H1 (cell line): ENCODE measurements at regions not wholly inside any gene's neighbourhood (a gene's known extent, or its start where the extent isn't known, plus 50 kb on each side); places are given as distances from the start of the nearest gene placed in this dataset.

Experiments used
- ATF2 ChIP-seq: IDR thresholded peaks from 2 replicates; pipeline ENCODE4 v1.6.1; 2012; ENCODE audit warnings: low read length, inconsistent platforms
- ATF3 ChIP-seq: IDR thresholded peaks from 2 replicates; pipeline ENCODE4 v1.6.1; 2011; ENCODE audit warnings: low read depth, mild to moderate bottlenecking, low read length; ENCODE audit not compliant: insufficient read depth
- BACH1 ChIP-seq: IDR thresholded peaks from 2 replicates; pipeline ENCODE4 v1.6.1; 2012; ENCODE audit warnings: low read length, improper control_type of control experiment
- CBX8 ChIP-seq: fragments of 300-800, 300-1000 bp; sonication (generic); IDR thresholded peaks from 2 replicates; pipeline ENCODE4 v1.7.1; 2016; ENCODE audit warnings: low read depth, low read length, borderline replicate concordance
- CHD7 ChIP-seq: fragments of 300-600 bp; sonication (generic); IDR thresholded peaks from 2 replicates; pipeline ENCODE4 v1.7.1; 2012; ENCODE audit warnings: low read length, moderate library complexity, mild to moderate bottlenecking, inconsistent platforms; ENCODE audit not compliant: insufficient replicate concordance
- CREB1 ChIP-seq: IDR thresholded peaks from 2 replicates; pipeline ENCODE4 v1.6.1; 2012; ENCODE audit warnings: inconsistent platforms
- GABPA ChIP-seq: IDR thresholded peaks from 2 replicates; pipeline ENCODE4 v1.6.1; 2011; ENCODE audit warnings: mild to moderate bottlenecking, low read length, moderate library complexity, borderline replicate concordance; ENCODE audit not compliant: insufficient read depth
- JUN ChIP-seq: IDR thresholded peaks from 2 replicates; pipeline ENCODE4 v1.6.1; 2011; ENCODE audit warnings: low read depth, mild to moderate bottlenecking, improper control_type of control experiment, low read length
- POU5F1 ChIP-seq: IDR thresholded peaks from 2 replicates; pipeline ENCODE4 v1.6.1; 2011; ENCODE audit warnings: low read depth, mild to moderate bottlenecking, low read length, moderate library complexity
- SRF ChIP-seq: IDR thresholded peaks from 2 replicates; pipeline ENCODE4 v1.6.1; 2011; ENCODE audit warnings: mild to moderate bottlenecking, low read depth, low read length, moderate library complexity

- TF ChIP-seq CHD7 (no peak), GABPA (no peak), CBX8 (no peak), ATF2 (no peak), SRF (no peak), POU5F1 (no peak), JUN (no peak), ATF3 (no peak), BACH1 (no peak), CREB1 (no peak)
Measured at GRCh38 chr2:4077017-4077416, 373.6 kb downstream of the DCDC2C start (continued).
